Sigmoid colon (tissue), 4 donors: ENCODE measurements at regions not wholly inside any gene's neighbourhood (a gene's known extent, or its start where the extent isn't known, plus 50 kb on each side); places are given as distances from the start of the nearest gene placed in this dataset.

Experiments used
- POLR2A ChIP-seq, 2 donors: fragments of 450-650 bp; IDR thresholded peaks; one replicate each; pipeline ENCODE4 v1.6.1; 2016; ENCODE audit warnings: antibody characterized with exemption in 2 of 2, mild to moderate bottlenecking in 2 of 2, moderate library complexity in 2 of 2
- POLR2AphosphoS5 ChIP-seq, 4 donors: sonication (generic); formaldehyde crosslinking; IDR thresholded peaks; one replicate each; pipeline ENCODE4 v1.6.1; 2017; ENCODE audit warnings: antibody characterized with exemption in 4 of 4
- TF ChIP-seq, protein P1 (sequence below), 4 experiments: fragments of 450-650 bp in 3 of 4; fragments of 200-600 bp in 1 of 4; IDR thresholded peaks; one replicate each; pipeline ENCODE4 v1.5.1; 2016 to 2019; ENCODE audit warnings: antibody characterized with exemption in 4 of 4, mild to moderate bottlenecking in 3 of 4, moderate library complexity in 2 of 4

GRCh38 chr2:129374452-129374851 lies 605.0 kb upstream of the RAB6C start:
- TF ChIP-seq, protein P1, sequence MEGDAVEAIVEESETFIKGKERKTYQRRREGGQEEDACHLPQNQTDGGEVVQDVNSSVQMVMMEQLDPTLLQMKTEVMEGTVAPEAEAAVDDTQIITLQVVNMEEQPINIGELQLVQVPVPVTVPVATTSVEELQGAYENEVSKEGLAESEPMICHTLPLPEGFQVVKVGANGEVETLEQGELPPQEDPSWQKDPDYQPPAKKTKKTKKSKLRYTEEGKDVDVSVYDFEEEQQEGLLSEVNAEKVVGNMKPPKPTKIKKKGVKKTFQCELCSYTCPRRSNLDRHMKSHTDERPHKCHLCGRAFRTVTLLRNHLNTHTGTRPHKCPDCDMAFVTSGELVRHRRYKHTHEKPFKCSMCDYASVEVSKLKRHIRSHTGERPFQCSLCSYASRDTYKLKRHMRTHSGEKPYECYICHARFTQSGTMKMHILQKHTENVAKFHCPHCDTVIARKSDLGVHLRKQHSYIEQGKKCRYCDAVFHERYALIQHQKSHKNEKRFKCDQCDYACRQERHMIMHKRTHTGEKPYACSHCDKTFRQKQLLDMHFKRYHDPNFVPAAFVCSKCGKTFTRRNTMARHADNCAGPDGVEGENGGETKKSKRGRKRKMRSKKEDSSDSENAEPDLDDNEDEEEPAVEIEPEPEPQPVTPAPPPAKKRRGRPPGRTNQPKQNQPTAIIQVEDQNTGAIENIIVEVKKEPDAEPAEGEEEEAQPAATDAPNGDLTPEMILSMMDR (IDR thresholded peaks at IDR 0.05) = no peak
- TF ChIP-seq POLR2A (IDR thresholded peaks at IDR 0.05) (no peak), POLR2AphosphoS5 (IDR thresholded peaks at IDR 0.05) (no peak)
